ENCODE measurements at regions not wholly inside any gene's neighbourhood (a gene's known extent, or its start where the extent isn't known, plus 50 kb on each side); places are given as distances from the start of the nearest gene placed in this dataset.

DNA sequence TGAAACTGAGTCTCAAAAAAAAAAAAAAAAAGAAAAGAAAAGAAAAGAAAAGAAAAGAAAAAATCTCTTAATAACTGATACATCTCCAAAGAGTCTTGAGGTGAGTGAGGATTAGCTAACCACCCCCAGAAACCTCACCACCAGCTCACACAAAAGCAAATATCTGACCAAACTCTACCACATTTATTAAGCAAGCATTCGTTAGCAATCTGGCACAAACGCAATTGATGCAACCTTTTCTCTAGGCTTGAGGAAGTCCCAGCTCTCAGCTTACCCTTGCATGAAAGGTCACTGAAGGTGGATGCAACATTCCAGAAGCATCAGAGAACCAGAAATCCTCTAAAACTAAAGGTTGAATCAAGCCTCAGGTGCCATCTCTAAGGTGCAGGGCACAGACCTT is 231.9 kb upstream of the BCOR start:
- Histone ChIP-seq H3K9me3 (ENCODE audit: insufficient read depth, low read length) (no peaks in the 10 kb centered on the region), H3K4me2 (ENCODE audit: low read depth, low read length, poor library complexity, severe bottlenecking) (no peak overlapping the region), H3F3A (ENCODE audit: insufficient read depth) (no peaks in the 10 kb centered on the region), H2AFZ (ENCODE audit: low read depth, low read length, severe bottlenecking) (no peak overlapping the region), H3K27me3 (ENCODE audit: low read length) (no peaks in the 10 kb centered on the region), H4K20me1 (ENCODE audit: low read depth, low read length) (no peaks in the 10 kb centered on the region), H3K9me2 (replicated peaks; ENCODE audit: insufficient read depth, low read length) (no peaks in the 10 kb centered on the region), H3K4me3 (ENCODE audit: insufficient read depth, low read length, poor library complexity, severe bottlenecking) (no peak overlapping the region), H3K27ac (ENCODE audit: low read depth, low read length) (no peak overlapping the region), H3K36me3 (ENCODE audit: low read length) (no peaks in the 10 kb centered on the region), H3K9ac (ENCODE audit: low read length) (no peak overlapping the region), H3K79me2 (ENCODE audit: insufficient read depth, low read length) (no peaks in the 10 kb centered on the region)
- TF ChIP-seq, protein P1, sequence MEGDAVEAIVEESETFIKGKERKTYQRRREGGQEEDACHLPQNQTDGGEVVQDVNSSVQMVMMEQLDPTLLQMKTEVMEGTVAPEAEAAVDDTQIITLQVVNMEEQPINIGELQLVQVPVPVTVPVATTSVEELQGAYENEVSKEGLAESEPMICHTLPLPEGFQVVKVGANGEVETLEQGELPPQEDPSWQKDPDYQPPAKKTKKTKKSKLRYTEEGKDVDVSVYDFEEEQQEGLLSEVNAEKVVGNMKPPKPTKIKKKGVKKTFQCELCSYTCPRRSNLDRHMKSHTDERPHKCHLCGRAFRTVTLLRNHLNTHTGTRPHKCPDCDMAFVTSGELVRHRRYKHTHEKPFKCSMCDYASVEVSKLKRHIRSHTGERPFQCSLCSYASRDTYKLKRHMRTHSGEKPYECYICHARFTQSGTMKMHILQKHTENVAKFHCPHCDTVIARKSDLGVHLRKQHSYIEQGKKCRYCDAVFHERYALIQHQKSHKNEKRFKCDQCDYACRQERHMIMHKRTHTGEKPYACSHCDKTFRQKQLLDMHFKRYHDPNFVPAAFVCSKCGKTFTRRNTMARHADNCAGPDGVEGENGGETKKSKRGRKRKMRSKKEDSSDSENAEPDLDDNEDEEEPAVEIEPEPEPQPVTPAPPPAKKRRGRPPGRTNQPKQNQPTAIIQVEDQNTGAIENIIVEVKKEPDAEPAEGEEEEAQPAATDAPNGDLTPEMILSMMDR (IDR thresholded peaks at IDR 0.05; ENCODE audit: insufficient read depth, low read length, poor library complexity, severe bottlenecking) = no peak
- TF ChIP-seq EZH2phosphoT487 (conservative IDR thresholded peaks at IDR 0.05; ENCODE audit: low read length) = no peak

DNA sequence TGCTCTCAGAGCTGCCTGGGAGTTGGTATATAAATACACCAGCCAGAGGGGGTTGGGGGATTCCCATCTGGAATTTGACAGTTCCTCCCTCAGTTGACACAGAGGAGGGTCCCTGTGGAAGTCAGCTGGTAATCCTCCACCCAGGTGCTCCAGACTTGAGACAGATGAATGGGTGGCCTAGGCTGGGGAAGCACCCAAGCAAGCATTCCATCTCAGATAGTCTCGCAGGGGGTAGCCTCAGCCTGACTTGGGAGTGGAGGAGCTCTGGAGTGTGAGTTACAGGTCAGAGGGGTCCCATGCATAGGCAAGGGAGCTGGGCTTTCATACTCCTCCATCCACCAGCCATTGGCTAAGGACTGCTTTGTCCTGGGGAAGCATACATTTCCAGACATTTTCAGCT is 229.3 kb upstream of the BCOR start:
- no peaks in the 10 kb centered on the region for H3K9me3 ChIP-seq (ENCODE audit: insufficient read depth, low read length)
- H3K36me3 ChIP-seq (ENCODE audit: low read length) = no peaks in the 10 kb centered on the region
- H3K9me2 ChIP-seq (replicated peaks; ENCODE audit: insufficient read depth, low read length) = no peaks in the 10 kb centered on the region
- H3K27ac ChIP-seq (ENCODE audit: low read depth, low read length) = no peak overlapping the region
- no peaks in the 10 kb centered on the region for H3F3A ChIP-seq (ENCODE audit: insufficient read depth)
- no peak overlapping the region for H3K9ac ChIP-seq (ENCODE audit: low read length)
- no peak overlapping the region for H2AFZ ChIP-seq (ENCODE audit: low read depth, low read length, severe bottlenecking)
- H3K27me3 ChIP-seq (ENCODE audit: low read length) = no peaks in the 10 kb centered on the region
- H3K4me3 ChIP-seq (ENCODE audit: insufficient read depth, low read length, poor library complexity, severe bottlenecking) = no peak overlapping the region
- no peaks in the 10 kb centered on the region for H3K79me2 ChIP-seq (ENCODE audit: insufficient read depth, low read length)
- TF ChIP-seq, protein P1 (IDR thresholded peaks at IDR 0.05; ENCODE audit: insufficient read depth, low read length, poor library complexity, severe bottlenecking) = no peak
- TF ChIP-seq EZH2phosphoT487 (conservative IDR thresholded peaks at IDR 0.05; ENCODE audit: low read length) = no peak
- H3K4me2 ChIP-seq (ENCODE audit: low read depth, low read length, poor library complexity, severe bottlenecking) = no peak overlapping the region
- no peaks in the 10 kb centered on the region for H4K20me1 ChIP-seq (ENCODE audit: low read depth, low read length)

DNA sequence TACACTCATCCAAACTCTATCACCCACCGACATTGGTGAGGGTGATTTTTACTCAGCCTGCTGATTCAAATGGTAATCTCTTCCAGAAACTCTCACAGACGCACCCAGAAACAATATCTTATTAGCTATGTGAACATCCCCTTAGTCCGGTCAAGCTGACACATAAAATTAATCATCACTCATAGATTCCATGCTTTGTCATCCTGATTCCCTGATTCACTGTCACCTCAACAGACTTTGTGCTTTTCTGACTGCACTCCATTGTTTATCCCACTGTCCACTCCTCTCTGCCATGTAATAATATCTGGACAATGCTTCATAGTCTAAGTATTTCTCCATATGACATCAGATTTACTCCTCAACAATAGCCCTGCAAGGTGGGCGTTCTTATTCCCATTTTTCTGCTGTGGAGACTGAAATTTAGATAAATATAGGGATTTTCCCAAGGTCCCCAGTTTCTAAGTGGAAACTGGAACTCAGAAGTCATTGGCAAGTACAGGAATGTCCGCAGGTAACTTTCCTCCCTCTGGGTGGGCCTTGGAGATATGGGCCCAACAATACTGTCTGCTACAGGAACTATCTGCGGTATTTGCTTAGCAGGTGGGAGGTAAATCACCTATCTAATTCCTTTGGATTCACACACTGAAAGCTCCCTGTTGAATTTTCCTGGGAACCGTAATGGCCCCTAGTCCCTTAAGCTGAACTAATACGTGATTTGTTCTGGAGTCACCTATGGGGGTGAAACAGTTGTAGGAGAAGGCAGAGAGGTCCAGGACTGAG is 228.6 kb upstream of the BCOR start:
- H3K79me2 ChIP-seq (ENCODE audit: insufficient read depth, low read length) = no peaks in the 10 kb centered on the region
- no peak overlapping the region for H3K27ac ChIP-seq (ENCODE audit: low read depth, low read length)
- no peaks in the 10 kb centered on the region for H4K20me1 ChIP-seq (ENCODE audit: low read depth, low read length)
- H3K4me3 ChIP-seq (ENCODE audit: insufficient read depth, low read length, poor library complexity, severe bottlenecking) = no peak overlapping the region
- H3F3A ChIP-seq (ENCODE audit: insufficient read depth) = no peaks in the 10 kb centered on the region
- H3K9ac ChIP-seq (ENCODE audit: low read length) = no peak overlapping the region
- TF ChIP-seq, protein P1 (IDR thresholded peaks at IDR 0.05; ENCODE audit: insufficient read depth, low read length, poor library complexity, severe bottlenecking) = no peak
- TF ChIP-seq EZH2phosphoT487 (conservative IDR thresholded peaks at IDR 0.05; ENCODE audit: low read length) = no peak
- no peaks in the 10 kb centered on the region for H3K27me3 ChIP-seq (ENCODE audit: low read length)
- no peak overlapping the region for H2AFZ ChIP-seq (ENCODE audit: low read depth, low read length, severe bottlenecking)
- no peaks in the 10 kb centered on the region for H3K36me3 ChIP-seq (ENCODE audit: low read length)
- no peak overlapping the region for H3K4me2 ChIP-seq (ENCODE audit: low read depth, low read length, poor library complexity, severe bottlenecking)
- no peaks in the 10 kb centered on the region for H3K9me2 ChIP-seq (replicated peaks; ENCODE audit: insufficient read depth, low read length)
- no peaks in the 10 kb centered on the region for H3K9me3 ChIP-seq (ENCODE audit: insufficient read depth, low read length)

Measured in SU-DHL-6 (cell line).